Smooth muscle cell of the brain vasculature (primary cell): ENCODE measurements at regions not wholly inside any gene's neighbourhood (a gene's known extent, or its start where the extent isn't known, plus 50 kb on each side); places are given as distances from the start of the nearest gene placed in this dataset.

ENCODE experiments used
- DNase-seq: peaks from one replicate; pipeline ENCODE4 v3.0.0-alpha.2; 2012; ENCODE audit warnings: low read depth, low spot score

- no peak for DNase-seq
These were observed 159.5 kb upstream of the RPL38 start for GRCh38 chr17:74043976-74044375.

GRCh38 chr17:74045608-74046280, 157.7 kb upstream of the RPL38 start:
- DNase-seq, result no peak

GRCh38 chr17:74049167-74049966, 154.1 kb upstream of the RPL38 start:
- DNase-seq, result no peak

- no peak for DNase-seq
These were observed 153.5 kb upstream of the RPL38 start for GRCh38 chr17:74049967-74050458.

- no peak for DNase-seq
These were observed 152.1 kb upstream of the RPL38 start for GRCh38 chr17:74051348-74051747.

- DNase-seq, result no peak
These were observed 150.3 kb upstream of the RPL38 start for GRCh38 chr17:74052993-74053711.

- DNase-seq, result no peak
These were observed 149.8 kb upstream of the RPL38 start for GRCh38 chr17:74053712-74054078.

GRCh38 chr17:74054249-74054648, 149.2 kb upstream of the RPL38 start:
- no peak for DNase-seq

- no peak for DNase-seq
These were observed 147.8 kb upstream of the RPL38 start for GRCh38 chr17:74055508-74056160.

- DNase-seq, result no peak
These were observed 143.8 kb upstream of the RPL38 start for GRCh38 chr17:74059479-74060240.

GRCh38 chr17:74061758-74062157, 141.7 kb upstream of the RPL38 start:
- DNase-seq, result no peak

- DNase-seq, result no peak
These were observed 141.2 kb upstream of the RPL38 start for GRCh38 chr17:74062234-74062633.

- no peak for DNase-seq
These were observed 140.0 kb upstream of the RPL38 start for GRCh38 chr17:74063439-74063838.

GRCh38 chr17:74070374-74070773, 133.1 kb upstream of the RPL38 start:
- no peak for DNase-seq

GRCh38 chr17:74070998-74071679, 132.3 kb upstream of the RPL38 start:
- no peak for DNase-seq

GRCh38 chr17:74072340-74072739, 131.1 kb upstream of the RPL38 start:
- DNase-seq, result no peak

GRCh38 chr17:74076446-74076845, 127.0 kb upstream of the RPL38 start:
- DNase-seq, result no peak

GRCh38 chr17:74077231-74077630, 126.2 kb upstream of the RPL38 start:
- no peak for DNase-seq

- no peak for DNase-seq
These were observed 125.0 kb upstream of the RPL38 start for GRCh38 chr17:74078363-74078941.
